ENCODE measurements at regions not wholly inside any gene's neighbourhood (a gene's known extent, or its start where the extent isn't known, plus 50 kb on each side); places are given as distances from the start of the nearest gene placed in this dataset.
A peak's percentile ranks its signal among the peaks of the same experiment; 100 is the strongest.
"Not testable (repeated sequence)": the region's sequence is repeated elsewhere in the genome, so short reads cannot be mapped to it uniquely, and the experiment has no call there.

DNA sequence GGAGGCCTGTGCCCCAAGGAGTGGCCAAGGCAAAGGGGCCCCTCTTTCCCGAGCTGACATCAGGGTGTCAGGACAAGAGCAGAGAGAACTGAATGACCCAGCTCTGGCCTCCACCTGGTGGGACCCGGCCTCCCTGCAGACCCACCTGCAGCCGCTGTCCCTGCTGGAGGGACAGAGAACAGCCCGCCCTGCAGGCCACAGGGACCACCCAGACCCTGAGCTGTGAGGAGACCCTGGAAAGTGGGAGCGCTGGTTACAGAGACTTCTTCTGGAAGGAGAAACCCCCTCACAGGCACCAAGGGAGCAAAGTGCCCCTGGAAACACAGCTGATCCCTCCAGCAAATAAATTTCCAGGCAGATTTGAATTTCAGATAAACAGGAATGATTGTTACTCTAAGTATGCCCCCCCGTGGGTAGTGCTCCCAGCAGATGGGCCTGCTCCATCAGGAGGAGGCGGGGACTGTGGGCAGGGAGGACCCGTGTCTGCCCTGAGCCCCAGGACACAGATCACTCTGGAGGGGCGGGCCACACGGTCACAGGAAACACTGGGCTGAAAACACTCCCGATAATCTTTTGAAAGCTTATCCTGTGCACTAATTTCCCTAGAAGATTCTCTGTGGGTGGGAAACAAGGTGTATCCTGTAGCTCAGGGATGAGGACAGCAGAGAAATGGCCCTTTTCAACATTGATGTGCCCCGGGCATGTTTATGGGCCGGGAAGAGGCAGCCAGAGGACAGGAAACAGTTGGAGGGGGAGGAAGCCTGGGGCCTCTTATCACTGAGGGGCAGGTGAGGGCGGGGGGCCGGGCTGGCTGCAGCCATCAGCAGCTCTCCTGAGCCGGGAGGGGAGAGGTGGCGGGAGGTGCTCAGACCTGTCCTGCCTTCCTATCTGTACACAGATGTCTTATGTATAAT is 276.0 kb downstream of the ADGRD1 start:
- DNase-seq (ENCODE audit: low read depth, low spot score) = peak; percentile 77

DNA sequence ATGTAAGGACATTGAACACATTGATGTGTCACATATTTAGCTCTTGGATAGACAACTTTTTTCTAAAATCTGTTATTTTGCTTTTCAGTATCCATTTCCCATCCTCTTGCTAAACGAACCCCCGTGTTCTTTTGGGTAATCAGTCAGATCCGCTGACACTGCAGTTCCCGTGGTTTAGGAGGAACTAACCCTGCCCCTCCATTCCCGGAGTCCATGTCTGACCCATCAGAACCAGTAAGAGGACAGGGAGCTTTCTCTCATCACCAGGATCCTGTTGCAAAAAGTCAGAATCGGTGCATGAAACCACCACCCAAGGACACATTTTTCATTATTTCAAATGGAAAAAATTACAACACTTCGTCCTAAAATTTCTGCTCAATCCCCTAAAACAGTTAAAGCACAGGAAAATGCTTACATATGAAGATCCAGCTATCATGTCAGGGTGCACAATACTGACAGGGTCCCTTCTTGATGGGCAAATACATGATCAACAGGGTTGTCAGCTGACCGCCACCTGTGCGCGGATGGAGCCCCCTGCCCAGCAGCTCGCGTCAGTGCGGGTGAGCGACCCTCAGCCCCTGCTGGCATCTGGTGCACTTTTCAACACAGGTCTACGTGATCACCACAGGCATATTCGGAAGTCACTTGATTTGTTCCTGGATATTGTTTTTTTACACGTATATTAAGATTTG is 276.8 kb downstream of the ADGRD1 start:
- no peak for DNase-seq (ENCODE audit: low read depth, low spot score)

DNA sequence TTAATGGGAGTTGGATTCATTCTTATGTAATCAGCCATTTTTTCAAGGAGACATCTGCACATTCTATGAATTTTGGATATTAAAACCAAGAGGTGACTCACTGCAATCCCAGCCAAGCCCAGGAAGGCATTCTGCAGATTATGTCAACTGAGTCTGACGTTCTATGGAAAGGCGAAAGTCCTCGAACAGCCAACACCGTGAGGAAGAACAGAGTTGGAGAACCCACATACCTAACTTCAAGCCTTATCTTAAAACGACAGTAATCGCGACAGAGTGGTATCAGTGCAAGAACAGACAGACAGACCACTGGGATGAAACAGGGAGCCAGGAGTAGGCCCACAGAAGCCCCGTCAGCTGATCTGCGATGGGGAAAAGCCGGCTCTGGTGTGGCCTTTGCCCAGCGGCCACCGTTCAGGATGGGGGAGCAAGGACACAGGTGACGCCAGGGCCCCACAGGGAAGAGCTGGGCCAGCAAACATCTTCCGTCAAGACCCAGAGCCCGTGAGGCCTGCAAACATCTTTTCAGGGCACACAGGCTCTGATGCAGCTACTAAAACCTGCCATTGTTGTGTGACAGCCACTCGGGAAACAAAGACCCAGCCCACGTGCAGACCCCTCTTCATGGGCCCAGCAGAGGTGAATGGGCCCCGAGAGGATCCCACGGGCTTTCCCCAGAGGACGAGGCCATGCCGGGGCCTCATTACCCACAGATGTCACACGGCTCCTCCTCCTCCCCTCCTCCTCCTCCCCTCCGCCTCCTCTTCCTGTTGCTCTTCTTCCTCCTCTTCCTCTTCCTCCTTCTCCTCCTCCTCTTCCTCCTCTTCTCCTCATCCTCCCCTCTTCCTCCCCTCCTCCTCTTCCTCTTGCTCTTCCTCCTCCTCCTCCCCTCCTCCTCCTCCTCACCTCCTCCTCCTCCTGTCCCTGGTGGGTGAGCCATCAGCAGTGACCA is 277.6 kb downstream of the ADGRD1 start:
- no peak for DNase-seq (ENCODE audit: low read depth, low spot score)

DNA sequence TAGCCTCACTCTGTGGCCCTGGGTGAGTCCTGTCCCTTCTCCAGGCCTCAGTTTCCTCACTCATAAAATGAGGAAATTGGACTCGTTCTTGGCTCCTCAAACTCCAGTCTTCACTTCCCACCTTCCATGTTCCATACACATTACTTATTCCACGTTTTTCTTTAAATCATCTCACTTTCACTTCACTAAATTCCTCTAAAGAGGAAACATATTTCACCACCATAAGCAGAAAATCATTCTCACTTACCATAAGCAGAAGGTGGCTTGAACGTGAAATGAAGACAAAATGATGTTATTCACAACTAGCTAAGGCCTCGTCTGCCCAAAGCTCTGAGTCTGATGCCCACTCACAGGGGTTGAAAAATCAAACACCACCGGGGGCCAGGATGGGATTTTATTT is 278.3 kb downstream of the ADGRD1 start:
- no peak for DNase-seq (ENCODE audit: low read depth, low spot score)

DNA sequence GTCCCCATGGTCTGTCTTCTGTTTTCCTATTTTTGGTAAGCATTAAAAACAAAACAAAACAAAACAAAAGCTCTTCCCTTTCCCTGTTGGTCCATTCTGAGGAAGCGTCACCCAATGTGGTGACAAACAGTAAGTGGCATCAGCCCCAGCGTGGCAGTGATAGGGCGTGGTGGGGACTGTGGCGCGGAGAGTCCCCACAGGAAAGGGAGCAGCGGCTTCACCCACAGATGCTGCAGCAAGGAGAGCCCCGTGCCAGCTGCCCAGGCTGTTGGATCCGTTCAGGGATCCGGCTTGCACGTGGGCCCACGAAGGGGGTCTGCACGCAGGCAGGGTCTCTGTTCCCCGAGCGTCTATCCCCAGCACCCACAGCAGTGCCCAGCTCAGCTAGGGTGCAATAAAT is 279.2 kb downstream of the ADGRD1 start:
- DNase-seq (ENCODE audit: low read depth, low spot score) = not testable (repeated sequence)

DNA sequence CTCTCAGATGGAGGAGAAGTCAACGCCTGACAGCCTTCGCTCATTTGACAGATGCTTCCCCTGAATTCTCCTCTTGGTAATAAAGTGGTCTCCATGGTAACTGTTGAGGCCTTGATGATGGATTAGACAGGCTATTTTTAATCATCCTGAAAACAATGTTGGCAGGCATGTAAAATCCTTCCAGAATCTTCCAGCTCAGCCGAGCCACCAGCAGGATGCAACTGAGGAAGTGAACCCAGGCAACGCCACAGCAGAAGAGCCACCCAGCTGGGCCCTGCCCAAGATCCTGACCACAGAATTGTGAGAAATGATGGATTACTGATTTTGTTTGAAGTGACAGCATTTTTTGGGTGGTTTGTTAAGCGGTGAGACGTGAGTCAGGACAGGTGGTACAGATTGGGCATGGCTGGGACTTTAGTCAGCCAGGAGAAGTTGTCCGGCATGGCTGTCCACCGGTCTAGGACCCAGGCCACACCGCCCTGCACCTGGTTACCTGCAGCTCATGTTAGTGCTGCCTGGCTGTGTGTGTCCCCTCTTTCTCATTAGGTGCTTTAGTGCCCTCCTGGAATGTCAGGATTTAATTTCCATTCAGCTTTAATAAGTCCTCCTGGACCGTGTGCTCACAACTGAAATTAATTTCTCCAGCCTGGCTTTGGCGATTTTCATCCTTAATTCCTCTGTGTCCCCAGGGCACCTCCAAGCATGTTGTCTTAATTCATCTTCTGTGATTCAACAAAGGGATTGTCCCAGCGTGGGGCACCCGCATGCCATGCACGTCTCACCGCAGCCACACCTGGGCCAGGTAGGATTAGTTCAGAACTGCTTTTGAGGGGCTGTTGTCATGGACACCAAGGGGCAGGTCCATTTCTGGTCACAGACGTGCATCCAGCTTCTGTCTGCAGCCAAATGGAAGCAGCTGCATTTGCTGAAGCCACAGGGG is 280.4 kb downstream of the ADGRD1 start:
- DNase-seq (ENCODE audit: low read depth, low spot score) = not testable (repeated sequence)

DNA sequence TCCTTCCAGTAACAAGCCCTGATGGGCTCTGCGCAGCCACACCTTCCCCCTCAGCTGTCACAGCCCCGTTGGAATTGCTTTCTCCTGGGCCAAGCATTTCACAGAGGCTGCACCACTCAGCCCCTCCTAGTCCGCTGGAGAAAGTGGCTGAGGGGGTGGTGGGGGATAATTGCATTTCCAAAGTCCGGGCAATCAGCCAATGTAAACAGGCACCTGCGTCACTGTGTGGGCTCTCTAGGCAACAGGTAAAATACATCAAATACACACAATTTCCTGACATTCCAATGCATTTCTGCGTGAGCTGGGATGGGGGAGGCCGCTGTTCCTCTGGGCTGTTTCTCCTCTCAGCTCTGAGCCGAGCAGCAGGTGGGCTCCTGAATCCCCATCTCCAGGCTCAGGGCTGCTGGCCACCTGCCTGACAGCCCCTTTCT is 281.1 kb downstream of the ADGRD1 start:
- DNase-seq (ENCODE audit: low read depth, low spot score) = not testable (repeated sequence)

DNA sequence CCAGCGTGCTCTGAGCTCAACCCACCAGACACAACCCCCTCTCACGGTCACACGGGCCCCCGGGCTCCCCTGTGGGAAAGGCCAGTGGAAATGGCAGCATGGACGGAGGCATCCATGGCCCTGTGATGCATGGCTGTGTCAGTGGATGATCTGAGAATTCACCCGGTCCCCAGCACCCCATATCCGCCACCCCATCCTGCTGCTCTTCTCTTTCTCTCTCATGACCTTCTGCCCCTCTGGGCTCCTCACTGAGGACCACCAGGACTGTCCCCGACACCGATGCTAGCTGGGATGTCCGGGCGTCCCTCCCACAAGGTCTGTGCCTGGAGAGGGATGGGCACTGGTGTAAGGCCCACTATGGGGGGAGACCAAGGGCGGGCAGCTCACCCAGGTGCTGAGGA is 282.2 kb downstream of the ADGRD1 start:
- DNase-seq (ENCODE audit: low read depth, low spot score) = no peak

DNA sequence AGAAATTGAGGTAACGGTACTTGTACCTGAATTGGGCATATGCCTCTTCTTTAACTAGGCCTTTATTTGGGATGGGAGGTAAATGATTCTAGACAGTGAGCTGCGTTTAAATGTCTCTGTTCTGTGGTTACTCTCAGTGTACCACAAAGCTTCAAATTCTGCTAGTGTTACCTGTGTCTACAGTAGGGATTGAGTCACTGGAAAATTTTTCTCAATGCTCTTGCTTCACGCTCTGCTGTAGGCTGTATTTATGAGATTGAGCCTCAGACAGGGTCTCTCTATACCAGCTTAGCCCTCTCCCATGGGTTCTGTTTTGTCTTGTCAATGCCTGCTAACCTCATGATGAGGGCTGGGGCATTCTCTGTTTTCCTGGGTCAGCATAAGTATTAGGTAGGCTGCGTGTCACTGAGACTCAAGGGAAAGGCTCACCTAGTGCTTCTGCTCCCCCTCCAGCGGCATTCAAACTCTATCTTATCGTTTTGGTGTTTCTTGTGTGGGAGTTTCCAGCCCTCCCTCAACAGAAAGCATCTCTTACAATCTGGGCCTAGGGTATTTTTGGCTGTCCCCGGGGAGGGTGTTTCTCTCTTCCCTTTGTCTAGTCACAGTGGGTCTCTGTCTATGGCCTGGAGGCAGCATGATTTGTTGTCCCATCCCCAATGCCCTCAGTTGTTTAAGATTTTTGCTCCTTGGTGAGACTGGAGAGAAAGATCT is 285.8 kb downstream of the ADGRD1 start:
- no peak for DNase-seq (ENCODE audit: low read depth, low spot score)

DNA sequence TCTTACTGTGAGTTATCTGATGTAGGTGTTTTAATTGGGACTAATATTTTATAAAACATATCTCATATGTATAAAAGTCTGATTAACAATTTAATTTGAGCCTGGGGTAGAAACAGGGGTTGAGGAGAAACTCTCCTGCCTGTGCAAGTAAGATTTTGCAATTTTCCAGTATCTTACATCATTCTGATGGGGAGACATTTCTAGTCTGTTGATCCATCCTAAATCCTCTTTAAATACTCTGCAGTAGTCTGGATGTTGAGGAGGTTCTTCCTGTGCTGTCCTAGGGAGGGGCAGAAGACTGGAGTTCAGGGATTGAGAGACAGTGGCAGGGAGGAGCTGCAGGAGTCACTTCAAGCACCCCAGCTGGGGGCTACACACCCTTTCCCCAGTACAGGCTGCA is 287.8 kb downstream of the ADGRD1 start:
- no peak for DNase-seq (ENCODE audit: low read depth, low spot score)

DNA sequence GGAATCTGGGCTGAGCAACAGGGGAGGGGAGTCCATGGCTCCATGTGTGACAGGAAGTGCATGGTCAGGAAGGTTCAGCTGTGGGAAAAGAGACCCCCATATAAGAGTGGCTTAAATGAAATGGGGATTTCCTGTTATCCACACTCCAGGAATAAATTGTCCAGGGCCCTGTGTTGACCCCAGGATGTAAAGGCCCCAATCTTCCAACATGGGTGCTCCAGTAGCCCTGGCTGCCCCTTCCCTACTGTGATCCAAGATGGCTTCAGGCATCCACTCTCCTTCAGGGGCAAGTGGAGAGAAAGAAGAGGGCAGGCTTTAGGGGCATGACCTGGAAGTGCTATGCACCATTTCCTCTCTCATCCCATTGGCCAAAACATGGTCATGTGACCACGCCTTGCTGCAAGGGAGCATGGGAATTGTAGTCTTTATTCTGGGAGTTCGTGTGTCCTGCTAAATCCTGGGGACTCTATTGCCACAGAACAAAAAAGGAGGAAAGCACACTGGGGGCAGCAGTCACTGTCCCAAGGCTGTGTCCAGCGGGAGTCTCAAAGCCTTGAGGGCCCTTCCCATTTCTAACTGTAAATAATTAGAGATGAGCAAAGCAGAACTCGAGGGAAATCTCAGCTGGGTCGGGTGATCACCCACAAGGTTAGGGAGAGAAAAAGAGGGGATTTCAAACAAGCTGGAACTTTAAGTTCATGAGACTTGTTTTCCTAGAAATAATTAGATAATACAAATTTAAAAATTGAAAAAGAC is 289.2 kb downstream of the ADGRD1 start:
- peak; percentile 78 for DNase-seq (ENCODE audit: low read depth, low spot score)

DNA sequence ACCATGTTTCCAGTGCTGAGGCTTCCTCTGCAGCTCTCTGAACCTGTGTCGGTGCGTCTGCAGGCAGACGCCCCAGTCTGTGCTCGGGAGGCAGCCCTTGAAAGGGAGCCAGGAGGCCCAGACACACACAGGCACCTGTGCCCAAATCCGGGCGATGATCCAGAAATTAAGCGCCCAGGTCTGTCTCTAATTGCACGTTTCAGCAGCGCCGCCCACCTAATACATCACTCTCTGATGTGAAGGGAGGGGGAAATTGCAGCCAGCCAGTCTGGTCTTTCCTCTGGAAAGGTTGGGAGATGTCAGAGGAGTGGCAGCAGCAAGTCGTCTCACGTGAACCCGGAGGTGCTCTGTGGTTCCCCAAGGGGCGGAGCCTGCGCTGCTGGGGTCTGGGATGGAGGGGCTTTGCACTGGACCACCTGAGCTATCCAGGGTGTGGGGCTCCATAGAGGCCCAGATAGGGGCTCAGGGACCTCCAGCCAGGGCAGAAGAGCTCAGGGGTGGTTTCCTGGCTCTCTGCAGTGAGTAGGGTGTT is 290.5 kb downstream of the ADGRD1 start:
- not testable (repeated sequence) for DNase-seq (ENCODE audit: low read depth, low spot score)

DNA sequence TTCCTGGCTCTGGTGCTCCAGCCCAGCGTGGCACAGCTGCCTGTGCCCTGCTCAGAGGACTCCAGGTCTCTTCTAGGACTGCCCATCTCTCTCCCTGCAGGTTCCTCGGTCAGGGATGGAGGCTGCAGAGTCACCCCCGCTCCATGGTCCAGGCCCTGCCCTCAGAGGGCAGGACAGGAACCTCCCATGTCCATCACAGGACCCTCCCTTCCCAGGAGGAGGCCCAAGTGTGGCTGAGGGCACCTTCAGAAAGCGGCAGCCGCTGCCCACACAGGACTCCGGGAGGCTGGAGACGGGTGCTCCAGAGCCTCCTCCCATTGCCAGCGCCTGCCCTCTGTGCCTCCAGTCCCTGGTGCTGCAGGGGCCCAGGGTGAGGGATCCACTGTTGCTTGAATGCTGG is 291.5 kb downstream of the ADGRD1 start:
- DNase-seq (ENCODE audit: low read depth, low spot score) = not testable (repeated sequence)

DNA sequence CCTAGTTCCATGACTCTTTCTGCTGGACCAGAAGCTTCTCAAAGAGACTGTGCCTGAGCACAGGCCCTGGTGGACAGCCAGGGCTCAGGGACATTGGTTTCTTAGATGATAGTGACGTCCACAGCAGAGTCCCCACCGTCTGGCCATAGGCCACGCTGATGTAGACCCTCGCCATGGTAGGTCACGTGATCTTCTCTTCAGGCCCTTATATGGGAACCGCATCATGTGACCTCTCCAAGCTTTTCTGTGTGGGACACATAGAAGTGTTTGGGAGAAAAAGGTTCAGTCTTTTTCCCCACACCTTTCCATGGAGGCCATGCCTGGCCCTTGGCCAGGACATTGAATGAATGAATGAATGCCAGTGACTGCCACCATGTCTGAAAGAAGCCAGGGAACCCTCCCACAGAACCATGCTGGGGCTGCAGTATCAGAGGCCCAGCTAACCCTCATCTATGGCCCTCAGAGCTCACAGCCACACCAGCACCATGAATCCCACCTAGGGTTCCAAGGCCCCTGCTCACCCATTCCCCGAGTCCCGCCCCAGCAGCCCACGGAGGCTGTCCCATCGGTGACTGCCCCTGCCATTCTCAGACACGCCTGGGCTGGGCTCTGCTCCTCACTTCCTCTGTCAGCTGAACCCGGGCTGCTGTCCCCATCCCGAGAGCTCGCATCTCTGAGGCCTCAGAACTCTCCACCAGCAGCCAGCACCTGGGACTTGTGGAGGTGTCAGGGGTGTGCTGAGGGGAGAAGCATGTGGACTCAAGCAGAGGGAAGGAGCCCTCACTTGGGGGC is 292.1 kb downstream of the ADGRD1 start:
- DNase-seq (ENCODE audit: low read depth, low spot score) = no peak

DNA sequence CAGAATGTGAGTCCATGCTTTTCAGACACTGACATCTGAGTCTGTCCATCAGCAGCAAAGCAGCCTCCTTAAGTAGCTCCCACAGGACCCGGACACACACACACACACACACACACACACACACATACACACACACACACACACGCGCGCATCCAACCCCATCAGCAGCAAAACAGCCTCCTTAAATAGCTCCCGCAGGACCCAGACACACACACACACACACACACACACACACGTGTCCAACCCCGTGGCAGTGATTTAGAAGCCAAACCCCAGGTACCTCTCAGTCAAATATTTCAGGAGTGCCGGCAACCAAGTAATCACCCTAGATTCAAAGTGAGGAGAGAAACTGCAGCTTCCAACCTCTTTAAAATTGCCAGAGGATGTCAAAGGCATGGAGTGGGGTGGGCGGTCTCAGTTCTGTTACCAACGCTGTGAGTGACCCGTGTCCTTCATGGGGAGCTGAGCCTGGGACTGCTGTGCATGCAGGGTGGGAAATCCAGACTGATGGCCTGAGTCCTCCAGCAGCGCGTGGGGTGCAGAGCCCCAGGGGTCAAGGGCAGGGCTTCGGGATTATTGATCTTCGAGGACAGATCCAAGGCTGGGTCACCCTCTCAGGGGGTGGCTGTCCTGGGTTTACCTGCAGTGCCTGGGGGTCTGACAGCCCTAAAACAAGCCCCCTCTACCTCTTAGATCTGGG is 293.5 kb downstream of the ADGRD1 start:
- not testable (repeated sequence) for DNase-seq (ENCODE audit: low read depth, low spot score)

DNA sequence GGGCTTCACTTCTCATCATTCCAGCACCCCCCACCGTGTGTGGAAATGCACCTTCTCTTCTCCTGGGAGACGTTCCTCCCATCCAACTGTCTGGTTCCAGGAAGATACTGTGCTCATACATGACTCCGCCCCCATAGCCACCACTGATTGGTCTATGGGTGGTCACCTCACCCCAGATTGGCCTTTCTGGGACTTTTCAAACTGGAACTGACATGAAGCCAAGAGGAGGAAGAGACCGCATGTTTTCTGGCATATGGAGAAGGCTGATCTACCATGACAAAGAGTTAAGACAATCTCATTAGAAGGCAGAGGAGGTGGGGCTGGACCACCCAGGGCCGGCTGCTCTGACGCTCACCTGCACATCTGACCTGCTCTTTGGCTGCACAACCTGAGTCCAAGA is 294.2 kb downstream of the ADGRD1 start:
- not testable (repeated sequence) for DNase-seq (ENCODE audit: low read depth, low spot score)

DNA sequence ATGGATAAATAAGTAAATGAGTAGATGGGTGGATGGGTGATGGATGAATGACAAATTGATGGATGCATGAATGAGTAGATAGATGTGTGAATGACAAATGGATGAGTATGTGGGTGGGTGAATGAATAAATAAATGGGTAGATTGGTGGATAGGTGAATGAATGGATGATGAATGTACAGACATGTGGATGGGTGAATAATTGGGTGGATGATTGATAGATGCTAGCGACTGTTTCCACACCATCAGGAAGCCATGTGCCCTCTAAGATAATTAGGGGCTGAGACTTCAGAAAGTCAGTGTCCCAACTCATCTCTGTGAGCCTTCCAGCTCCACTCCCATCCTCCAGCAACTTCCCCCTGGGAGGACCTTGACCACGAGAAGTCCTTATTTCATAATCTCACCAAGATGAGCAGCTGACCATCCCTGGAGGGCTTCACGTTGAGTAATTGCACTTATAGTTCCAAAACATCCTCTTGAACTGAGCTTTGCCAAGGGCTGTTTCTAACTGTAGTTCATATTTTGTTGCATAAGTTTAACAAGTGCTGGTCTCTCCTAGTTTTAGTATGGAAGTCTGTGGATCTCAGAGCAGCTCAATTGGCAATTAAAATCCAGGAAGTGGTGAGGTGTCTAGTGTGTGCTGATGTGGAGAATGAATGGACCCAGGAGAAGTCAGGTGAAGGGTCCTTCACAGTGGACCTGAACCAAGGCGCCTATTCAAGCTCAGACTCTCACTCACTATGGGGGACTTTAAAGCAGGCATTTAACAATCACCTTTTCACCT is 295.7 kb downstream of the ADGRD1 start:
- DNase-seq (ENCODE audit: low read depth, low spot score) = no peak
